Esophagus squamous epithelium (tissue), 5 donors: ENCODE measurements at regions not wholly inside any gene's neighbourhood (a gene's known extent, or its start where the extent isn't known, plus 50 kb on each side); places are given as distances from the start of the nearest gene placed in this dataset.

Source experiments
- DNase-seq: peaks from one replicate; lab custom pipeline; 2025; lab: John Stamatoyannopoulos, UW
- H3K27ac ChIP-seq, 4 donors: fragments of 200-600 bp; sonication (generic); one replicate each; pipeline ENCODE4 v1.5.1; 2016 to 2019; ENCODE audit warnings: mild to moderate bottlenecking in 1 of 4
- H3K27me3 ChIP-seq, 4 donors: fragments of 200-600 bp; sonication (generic); 1 replicate in 3 of 4; 2 replicates in 1 of 4; pipeline versions ENCODE4 v1.5.1 to v1.6.0; 2017 to 2021; ENCODE audit warnings: antibody characterized with exemption in 1 of 4
- H3K36me3 ChIP-seq, 3 donors: fragments of 200-600 bp; sonication (generic); one replicate each; pipeline ENCODE4 v1.5.1; 2016 to 2019
- H3K4me1 ChIP-seq, 3 donors: fragments of 200-600 bp; sonication (generic); one replicate each; pipeline ENCODE4 v1.5.1; 2017 to 2019
- H3K4me3 ChIP-seq, 4 donors: fragments of 200-600 bp; sonication (generic); 1 replicate in 3 of 4; 2 replicates in 1 of 4; pipeline ENCODE4 v1.5.1; 2016 to 2019; ENCODE audit warnings: mild to moderate bottlenecking in 2 of 4, moderate library complexity in 1 of 4
- H3K9me3 ChIP-seq, 3 donors: fragments of 200-600 bp; sonication (generic); one replicate each; pipeline ENCODE4 v1.5.1; 2016 to 2019
- POLR2A ChIP-seq, 4 donors: fragments of 450-650 bp; IDR thresholded peaks; one replicate each; pipeline ENCODE4 v1.6.1; 2017; ENCODE audit warnings: antibody characterized with exemption in 4 of 4, mild to moderate bottlenecking in 4 of 4, moderate library complexity in 3 of 4
- WGBS, 2 donors: methylation state at CpG; one replicate each; pipeline ENCODE4 v1.1.5; 2018; 5-methylcytosine and 5-hydroxymethylcytosine counted together
- intact Hi-C: fragments of 100-400 bp; cut with DNase I; formaldehyde crosslinking; loops from one replicate; pipeline ENCODE4 v1.15.0; 2022
- TF ChIP-seq, protein P1 (sequence below), 6 experiments: fragments of 450-650 bp in 4 of 6; fragments of 200-600 bp in 2 of 6; sonication (generic) in 2 of 6; IDR thresholded peaks; one replicate each; pipeline ENCODE4 v1.5.1; 2016 to 2019; ENCODE audit warnings: antibody characterized with exemption in 6 of 6, mild to moderate bottlenecking in 4 of 6, moderate library complexity in 4 of 6
- donor health status: DM: yes; HTN: yes; CAD: no.

DNA sequence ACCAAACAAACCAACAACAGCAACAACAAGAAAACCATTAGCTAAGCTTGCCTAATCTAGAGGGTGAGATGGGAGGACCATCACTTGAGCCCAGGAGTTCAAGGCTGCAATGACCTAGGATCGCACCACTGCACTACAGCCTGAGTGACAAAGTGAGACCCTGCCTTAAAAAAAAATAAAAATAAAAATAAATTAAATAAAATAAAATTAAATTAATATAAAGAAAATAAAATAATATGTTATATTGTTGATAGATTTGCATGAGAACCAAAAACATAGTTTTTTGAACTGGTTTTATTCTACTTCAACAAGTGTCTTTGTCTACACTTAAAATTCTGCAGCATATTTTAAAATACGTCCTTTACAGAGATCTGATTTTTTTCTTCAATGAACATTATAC lies 2683.1 kb downstream of the ARAP2 start:
- H3K27ac ChIP-seq, result no peak overlapping the region
- DNase-seq, result no peak
- H3K27me3 ChIP-seq, result no peaks in the 10 kb centered on the region
- intact Hi-C loops, result no loop called here
- no peaks in the 10 kb centered on the region for H3K36me3 ChIP-seq
- no peaks in the 10 kb centered on the region for H3K9me3 ChIP-seq
- H3K4me1 ChIP-seq, result no peaks in the 10 kb centered on the region
- no peak for TF ChIP-seq POLR2A (IDR thresholded peaks at IDR 0.05)
- TF ChIP-seq, protein P1, sequence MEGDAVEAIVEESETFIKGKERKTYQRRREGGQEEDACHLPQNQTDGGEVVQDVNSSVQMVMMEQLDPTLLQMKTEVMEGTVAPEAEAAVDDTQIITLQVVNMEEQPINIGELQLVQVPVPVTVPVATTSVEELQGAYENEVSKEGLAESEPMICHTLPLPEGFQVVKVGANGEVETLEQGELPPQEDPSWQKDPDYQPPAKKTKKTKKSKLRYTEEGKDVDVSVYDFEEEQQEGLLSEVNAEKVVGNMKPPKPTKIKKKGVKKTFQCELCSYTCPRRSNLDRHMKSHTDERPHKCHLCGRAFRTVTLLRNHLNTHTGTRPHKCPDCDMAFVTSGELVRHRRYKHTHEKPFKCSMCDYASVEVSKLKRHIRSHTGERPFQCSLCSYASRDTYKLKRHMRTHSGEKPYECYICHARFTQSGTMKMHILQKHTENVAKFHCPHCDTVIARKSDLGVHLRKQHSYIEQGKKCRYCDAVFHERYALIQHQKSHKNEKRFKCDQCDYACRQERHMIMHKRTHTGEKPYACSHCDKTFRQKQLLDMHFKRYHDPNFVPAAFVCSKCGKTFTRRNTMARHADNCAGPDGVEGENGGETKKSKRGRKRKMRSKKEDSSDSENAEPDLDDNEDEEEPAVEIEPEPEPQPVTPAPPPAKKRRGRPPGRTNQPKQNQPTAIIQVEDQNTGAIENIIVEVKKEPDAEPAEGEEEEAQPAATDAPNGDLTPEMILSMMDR (IDR thresholded peaks at IDR 0.05), result no peak
- WGBS, 2 donors, result 84 to 87% methylated on average over 2 of the region's 2 CpGs
- no peak overlapping the region for H3K4me3 ChIP-seq

DNA sequence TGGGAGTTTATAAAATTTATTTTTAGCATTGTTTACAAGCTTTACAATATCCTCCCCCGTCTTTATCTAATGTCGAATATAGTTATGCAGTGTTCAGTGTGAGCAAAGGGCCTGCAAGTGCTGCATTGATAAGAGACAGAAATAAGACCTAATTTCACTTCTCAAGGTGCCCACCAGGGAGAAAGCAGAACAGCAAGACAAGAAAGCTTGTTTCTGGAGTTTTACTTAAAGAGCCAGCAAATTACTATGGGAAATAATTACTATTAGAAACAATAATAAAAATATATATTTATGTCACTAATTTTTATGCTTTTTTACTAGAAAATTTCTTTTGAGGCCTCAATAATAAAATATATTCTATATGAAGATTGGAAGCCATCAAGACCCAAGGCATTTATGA lies 2677.7 kb downstream of the ARAP2 start:
- Histone ChIP-seq H3K9me3 (no peaks in the 10 kb centered on the region), H3K27me3 (no peaks in the 10 kb centered on the region), H3K27ac (no peak overlapping the region), H3K4me3 (no peak overlapping the region), H3K36me3 (no peaks in the 10 kb centered on the region), H3K4me1 (no peaks in the 10 kb centered on the region)
- WGBS, 2 donors, result 89 to 92% methylated on average over 2 of the region's 2 CpGs
- intact Hi-C loops, result no loop called here
- DNase-seq, result no peak
- TF ChIP-seq, protein P1 (IDR thresholded peaks at IDR 0.05), result no peak
- TF ChIP-seq POLR2A (IDR thresholded peaks at IDR 0.05), result no peak

- no peak for TF ChIP-seq POLR2A (IDR thresholded peaks at IDR 0.05)
- TF ChIP-seq, protein P1 (IDR thresholded peaks at IDR 0.05), result no peak
- no peaks in the 10 kb centered on the region for H3K27me3 ChIP-seq
- WGBS, 2 donors, result 85 to 88% methylated on average over 6 of the region's 6 CpGs
- intact Hi-C loops, result no loop called here
- H3K4me1 ChIP-seq, result no peaks in the 10 kb centered on the region
- H3K27ac ChIP-seq, result no peak overlapping the region
- no peak for DNase-seq
- H3K36me3 ChIP-seq, result no peaks in the 10 kb centered on the region
- no peak overlapping the region for H3K4me3 ChIP-seq
- no peaks in the 10 kb centered on the region for H3K9me3 ChIP-seq
These were observed 2666.5 kb downstream of the ARAP2 start for GRCh38 chr4:33577791-33578190.

GRCh38 chr4:33579951-33580350 lies 2664.4 kb downstream of the ARAP2 start:
- H3K4me3 ChIP-seq, result no peak overlapping the region
- DNase-seq, result no peak
- intact Hi-C loops, result no loop called here
- H3K4me1 ChIP-seq, result no peaks in the 10 kb centered on the region
- no peaks in the 10 kb centered on the region for H3K9me3 ChIP-seq
- 48 to 60% methylated on average over 3 of the region's 3 CpGs for WGBS, 2 donors
- no peak for TF ChIP-seq POLR2A (IDR thresholded peaks at IDR 0.05)
- TF ChIP-seq, protein P1 (IDR thresholded peaks at IDR 0.05), result no peak
- no peaks in the 10 kb centered on the region for H3K27me3 ChIP-seq
- H3K27ac ChIP-seq, result no peak overlapping the region
- H3K36me3 ChIP-seq, result no peaks in the 10 kb centered on the region

- Histone ChIP-seq H3K27ac (no peak overlapping the region), H3K36me3 (no peaks in the 10 kb centered on the region), H3K4me3 (no peak overlapping the region), H3K9me3 (peaks cover 0 to 43% (median 21%) of the 10 kb centered on the region in 3 donors), H3K4me1 (no peaks in the 10 kb centered on the region), H3K27me3 (no peaks in the 10 kb centered on the region)
- no peak for DNase-seq
- 87 to 90% methylated on average over 2 of the region's 2 CpGs for WGBS, 2 donors
- no peak for TF ChIP-seq POLR2A (IDR thresholded peaks at IDR 0.05)
- TF ChIP-seq, protein P1 (IDR thresholded peaks at IDR 0.05), result no peak
- intact Hi-C loops, result no loop called here
These were observed 2651.6 kb downstream of the ARAP2 start for GRCh38 chr4:33592701-33593100.
